ENCODE measurements at regions not wholly inside any gene's neighbourhood (a gene's known extent, or its start where the extent isn't known, plus 50 kb on each side); places are given as distances from the start of the nearest gene placed in this dataset.

- Histone ChIP-seq H3K27ac (ENCODE audit: low read depth in 1 of 2, low read length in 1 of 2) (no peak overlapping the region), H3K4me1 (ENCODE audit: control insufficient read depth in 5 of 5, insufficient read depth in 5 of 5, low read length in 5 of 5) (peaks cover 0 to 20% (median 13%) of the 10 kb centered on the region in 5 donors), H3K9ac (ENCODE audit: insufficient read depth in 1 of 2, low read length in 2 of 2) (no peak overlapping the region), H3K36me3 (ENCODE audit: control insufficient read depth in 4 of 4, insufficient read depth in 4 of 4, low read length in 4 of 4) (no peaks in the 10 kb centered on the region), H3K9me3 (ENCODE audit: control insufficient read depth in 4 of 4, insufficient read depth in 3 of 4, low read length in 3 of 4) (peaks cover 0 to 5% (median 0%) of the 10 kb centered on the region in 4 donors), H3K27me3 (ENCODE audit: control insufficient read depth in 3 of 3, insufficient read depth in 3 of 3, low read length in 2 of 3) (peaks cover 0 to 14% (median 0%) of the 10 kb centered on the region in 3 donors), H3K4me3 (no peak overlapping the region)
- TF ChIP-seq CTCF (IDR thresholded peaks at IDR 0.05; ENCODE audit: control extremely low read depth, extremely low read depth), result no peak
- DNase-seq, result no peak
- 68 to 75% methylated on average over 7 of the region's 7 CpGs for WGBS, 2 donors
- ATAC-seq (ENCODE audit: insufficient read depth, low FRiP score), result no peak
These were observed 179.0 kb downstream of the C9orf50 start for GRCh38 chr9:129441852-129442251.

- TF ChIP-seq CTCF (IDR thresholded peaks at IDR 0.05; ENCODE audit: control extremely low read depth, extremely low read depth), result no peak
- peaks cover 0 to 16% (median 0%) of the 10 kb centered on the region in 3 donors for H3K27me3 ChIP-seq (ENCODE audit: control insufficient read depth in 3 of 3, insufficient read depth in 3 of 3, low read length in 2 of 3)
- ATAC-seq (ENCODE audit: insufficient read depth, low FRiP score), result no peak
- H3K4me1 ChIP-seq (ENCODE audit: control insufficient read depth in 5 of 5, insufficient read depth in 5 of 5, low read length in 5 of 5), result peaks cover 0 to 25% (median 15%) of the 10 kb centered on the region in 5 donors
- DNase-seq, result no peak
- H3K9me3 ChIP-seq (ENCODE audit: control insufficient read depth in 4 of 4, insufficient read depth in 3 of 4, low read length in 3 of 4), result peaks cover 0 to 2% (median 0%) of the 10 kb centered on the region in 4 donors
- WGBS, 2 donors, result 74 to 77% methylated on average over 12 of the region's 12 CpGs
- no peak overlapping the region for H3K9ac ChIP-seq (ENCODE audit: insufficient read depth in 1 of 2, low read length in 2 of 2)
- no peaks in the 10 kb centered on the region for H3K36me3 ChIP-seq (ENCODE audit: control insufficient read depth in 4 of 4, insufficient read depth in 4 of 4, low read length in 4 of 4)
- H3K27ac ChIP-seq (ENCODE audit: low read depth in 1 of 2, low read length in 1 of 2), result no peak overlapping the region
- H3K4me3 ChIP-seq, result no peak overlapping the region
These were observed 180.3 kb downstream of the C9orf50 start for GRCh38 chr9:129440435-129441186.

GRCh38 chr9:129439242-129439641, 181.7 kb downstream of the C9orf50 start:
- 73 to 76% methylated on average over 6 of the region's 6 CpGs for WGBS, 2 donors
- H3K9ac ChIP-seq (ENCODE audit: insufficient read depth in 1 of 2, low read length in 2 of 2), result no peak overlapping the region
- ATAC-seq (ENCODE audit: insufficient read depth, low FRiP score), result no peak
- H3K27ac ChIP-seq (ENCODE audit: low read depth in 1 of 2, low read length in 1 of 2), result no peak overlapping the region
- DNase-seq, result no peak
- no peak overlapping the region for H3K4me3 ChIP-seq
- H3K36me3 ChIP-seq (ENCODE audit: control insufficient read depth in 4 of 4, insufficient read depth in 4 of 4, low read length in 4 of 4), result no peaks in the 10 kb centered on the region
- H3K9me3 ChIP-seq (ENCODE audit: control insufficient read depth in 4 of 4, insufficient read depth in 3 of 4, low read length in 3 of 4), result peaks cover 0 to 2% (median 0%) of the 10 kb centered on the region in 4 donors
- no peak for TF ChIP-seq CTCF (IDR thresholded peaks at IDR 0.05; ENCODE audit: control extremely low read depth, extremely low read depth)
- peaks cover 0 to 26% (median 15%) of the 10 kb centered on the region in 5 donors for H3K4me1 ChIP-seq (ENCODE audit: control insufficient read depth in 5 of 5, insufficient read depth in 5 of 5, low read length in 5 of 5)
- H3K27me3 ChIP-seq (ENCODE audit: control insufficient read depth in 3 of 3, insufficient read depth in 3 of 3, low read length in 2 of 3), result peaks cover 0 to 16% (median 0%) of the 10 kb centered on the region in 3 donors

Data from lung (tissue), 11 donors.